Activated T-helper 1 cell treated with anti-CD3 and anti-CD28 coated beads, Interleukin-12 subunit alpha, Interleukin-12 subunit beta, Interleukin-2, Interleukin-4 antibody, amounts not matched to agents 30 ng/mL and 10 ng/mL and 1 ng/mL, durations not matched to agents 14 hours and 24 hours and 36 hours (primary cell): ENCODE measurements at regions not wholly inside any gene's neighbourhood (a gene's known extent, or its start where the extent isn't known, plus 50 kb on each side); places are given as distances from the start of the nearest gene placed in this dataset.

ENCODE experiments used
- DNase-seq: peaks from one replicate; pipeline ENCODE4 v3.0.0; 2021; ENCODE audit warnings: low spot score
- H3K27ac Mint-ChIP-seq: one replicate; pipeline ENCODE4 v1.8.0; 2021; ENCODE audit warnings: mild to moderate bottlenecking, mixed read lengths
- H3K27me3 Mint-ChIP-seq: one replicate; pipeline ENCODE4 v1.8.0; 2022; ENCODE audit warnings: mild to moderate bottlenecking, moderate library complexity, mixed read lengths; ENCODE audit not compliant: insufficient read depth
- H3K36me3 Mint-ChIP-seq: one replicate; pipeline ENCODE4 v1.8.0; 2021; ENCODE audit warnings: low read depth, mixed read lengths
- H3K4me1 Mint-ChIP-seq: one replicate; pipeline ENCODE4 v1.8.0; 2021; ENCODE audit warnings: low read depth, mixed read lengths
- H3K4me3 Mint-ChIP-seq: one replicate; pipeline ENCODE4 v1.8.0; 2021; ENCODE audit warnings: mild to moderate bottlenecking, moderate library complexity, mixed read lengths
- H3K9me3 Mint-ChIP-seq: one replicate; pipeline ENCODE4 v1.8.0; 2021; ENCODE audit warnings: mixed read lengths
- intact Hi-C: fragments of 100-400 bp; cut with micrococcal nuclease; formaldehyde crosslinking; loops from one replicate; pipeline ENCODE4 v1.15.1; 2024

- no peak overlapping the region for H3K4me3 Mint-ChIP-seq
- H3K36me3 Mint-ChIP-seq = no peaks in the 10 kb centered on the region
- H3K27me3 Mint-ChIP-seq = no peaks in the 10 kb centered on the region
- no peak for DNase-seq
- intact Hi-C loops = no loop called here
- no peak overlapping the region for H3K27ac Mint-ChIP-seq
- peaks cover 17% of the 10 kb centered on the region for H3K9me3 Mint-ChIP-seq
- no peaks in the 10 kb centered on the region for H3K4me1 Mint-ChIP-seq
Observed at GRCh38 chr21:43334214-43334958, 92.5 kb downstream of the SIK1 start.

- Mint-ChIP-seq H3K4me3 (no peak overlapping the region), H3K4me1 (no peaks in the 10 kb centered on the region), H3K27ac (no peak overlapping the region), H3K36me3 (no peaks in the 10 kb centered on the region), H3K9me3 (peaks cover 17% of the 10 kb centered on the region), H3K27me3 (no peaks in the 10 kb centered on the region)
- intact Hi-C loops = no loop called here
- DNase-seq = no peak
Observed at GRCh38 chr21:43333298-43334062, 93.5 kb downstream of the SIK1 start.

GRCh38 chr21:43332861-43333297, 94.1 kb downstream of the SIK1 start:
- no peaks in the 10 kb centered on the region for H3K4me1 Mint-ChIP-seq
- H3K4me3 Mint-ChIP-seq = no peak overlapping the region
- no peaks in the 10 kb centered on the region for H3K27me3 Mint-ChIP-seq
- H3K27ac Mint-ChIP-seq = no peak overlapping the region
- no peak for DNase-seq
- intact Hi-C loops = no loop called here
- no peaks in the 10 kb centered on the region for H3K36me3 Mint-ChIP-seq
- peaks cover 16% of the 10 kb centered on the region for H3K9me3 Mint-ChIP-seq

- Mint-ChIP-seq H3K36me3 (no peaks in the 10 kb centered on the region), H3K4me1 (no peaks in the 10 kb centered on the region), H3K4me3 (no peak overlapping the region), H3K9me3 (peaks cover 9% of the 10 kb centered on the region), H3K27ac (no peak overlapping the region), H3K27me3 (no peaks in the 10 kb centered on the region)
- no peak for DNase-seq
- intact Hi-C loops = no loop called here
Observed at GRCh38 chr21:43331962-43332828, 94.7 kb downstream of the SIK1 start.

- Mint-ChIP-seq H3K4me3 (no peak overlapping the region), H3K9me3 (peaks cover 3% of the 10 kb centered on the region), H3K27me3 (no peaks in the 10 kb centered on the region), H3K4me1 (peaks cover 4% of the 10 kb centered on the region), H3K27ac (no peak overlapping the region), H3K36me3 (no peaks in the 10 kb centered on the region)
- intact Hi-C loops = no loop called here
- DNase-seq = no peak
Observed at GRCh38 chr21:43331111-43331961, 95.6 kb downstream of the SIK1 start.

- H3K4me3 Mint-ChIP-seq = no peak overlapping the region
- H3K27me3 Mint-ChIP-seq = no peaks in the 10 kb centered on the region
- intact Hi-C loops = no loop called here
- H3K9me3 Mint-ChIP-seq = peaks cover 3% of the 10 kb centered on the region
- no peaks in the 10 kb centered on the region for H3K36me3 Mint-ChIP-seq
- H3K27ac Mint-ChIP-seq = no peak overlapping the region
- DNase-seq = no peak
- H3K4me1 Mint-ChIP-seq = peaks cover 10% of the 10 kb centered on the region
Observed at GRCh38 chr21:43330306-43330881, 96.5 kb downstream of the SIK1 start.

- Mint-ChIP-seq H3K27me3 (no peaks in the 10 kb centered on the region), H3K27ac (no peak overlapping the region), H3K36me3 (no peaks in the 10 kb centered on the region), H3K4me3 (no peak overlapping the region), H3K4me1 (peaks cover 10% of the 10 kb centered on the region), H3K9me3 (peaks cover 3% of the 10 kb centered on the region)
- intact Hi-C loops = no loop called here
- no peak for DNase-seq
Observed at GRCh38 chr21:43329711-43330269, 97.1 kb downstream of the SIK1 start.

GRCh38 chr21:43328958-43329691, 97.8 kb downstream of the SIK1 start:
- intact Hi-C loops = no loop called here
- no peak overlapping the region for H3K4me3 Mint-ChIP-seq
- no peak for DNase-seq

GRCh38 chr21:43328185-43328957, 98.6 kb downstream of the SIK1 start:
- no peak overlapping the region for H3K4me3 Mint-ChIP-seq
- intact Hi-C loops = no loop called here
- no peaks in the 10 kb centered on the region for H3K36me3 Mint-ChIP-seq
- peaks cover 10% of the 10 kb centered on the region for H3K4me1 Mint-ChIP-seq
- H3K27me3 Mint-ChIP-seq = no peaks in the 10 kb centered on the region
- no peak for DNase-seq
- H3K27ac Mint-ChIP-seq = no peak overlapping the region
- H3K9me3 Mint-ChIP-seq = no peaks in the 10 kb centered on the region

More at GRCh38 chr21:43328958-43329691, 97.8 kb downstream of the SIK1 start:
- Mint-ChIP-seq H3K9me3 (no peaks in the 10 kb centered on the region), H3K4me1 (peaks cover 10% of the 10 kb centered on the region), H3K27ac (no peak overlapping the region), H3K36me3 (no peaks in the 10 kb centered on the region), H3K27me3 (no peaks in the 10 kb centered on the region)

- no peak overlapping the region for H3K4me3 Mint-ChIP-seq
- no peaks in the 10 kb centered on the region for H3K36me3 Mint-ChIP-seq
- no peaks in the 10 kb centered on the region for H3K9me3 Mint-ChIP-seq
- H3K27ac Mint-ChIP-seq = no peak overlapping the region
- intact Hi-C loops = no loop called here
- peaks cover 10% of the 10 kb centered on the region for H3K4me1 Mint-ChIP-seq
- H3K27me3 Mint-ChIP-seq = peaks cover 5% of the 10 kb centered on the region
- DNase-seq = no peak
Observed at GRCh38 chr21:43325968-43326715, 100.8 kb downstream of the SIK1 start.
